HK-2 (cell line): ENCODE measurements at regions not wholly inside any gene's neighbourhood (a gene's known extent, or its start where the extent isn't known, plus 50 kb on each side); places are given as distances from the start of the nearest gene placed in this dataset.

Experiments used
- DNase-seq: peaks from one replicate; pipeline ENCODE4 v3.0.0-alpha.2; 2018; ENCODE audit not compliant: unreplicated experiment

DNA sequence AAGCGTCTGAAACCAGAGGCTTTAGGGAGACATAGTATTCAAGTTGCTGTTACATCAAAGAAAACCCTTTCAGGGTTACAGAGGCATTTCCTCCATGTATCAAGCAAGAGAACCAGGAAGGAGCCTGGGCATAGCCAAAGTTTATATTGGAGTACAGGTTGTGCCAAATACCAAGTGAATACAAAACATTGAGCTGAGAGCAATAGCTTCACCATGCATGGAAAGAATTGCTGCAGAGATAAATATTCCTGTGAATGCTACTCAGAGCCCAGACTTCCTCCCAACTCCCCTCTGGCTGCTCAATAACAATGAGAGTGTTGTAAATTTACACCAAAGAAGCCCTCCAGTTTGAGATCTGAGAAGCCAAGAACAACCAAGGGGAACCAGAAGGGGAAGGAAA, 618.9 kb downstream of the DHX35 start:
- DNase-seq, result no peak

DNA sequence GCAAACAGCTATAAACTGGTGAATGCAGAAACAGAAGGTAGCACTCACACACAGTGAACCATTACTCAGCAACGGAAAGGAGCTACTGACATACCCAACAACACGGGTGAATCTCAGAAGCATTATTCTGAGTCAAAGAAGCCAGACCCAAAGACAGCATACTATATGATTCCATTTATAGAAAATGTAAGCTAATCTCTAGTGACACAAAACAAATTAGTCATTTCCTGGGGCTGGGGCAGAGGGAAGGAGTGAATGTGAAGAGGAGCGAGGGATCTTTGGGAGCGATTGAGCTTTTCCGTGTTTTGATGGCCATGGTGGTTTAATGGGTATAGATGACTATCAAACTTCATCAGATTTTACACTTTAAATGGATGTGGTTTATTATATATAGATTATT, 614.6 kb downstream of the DHX35 start:
- no peak for DNase-seq

DNA sequence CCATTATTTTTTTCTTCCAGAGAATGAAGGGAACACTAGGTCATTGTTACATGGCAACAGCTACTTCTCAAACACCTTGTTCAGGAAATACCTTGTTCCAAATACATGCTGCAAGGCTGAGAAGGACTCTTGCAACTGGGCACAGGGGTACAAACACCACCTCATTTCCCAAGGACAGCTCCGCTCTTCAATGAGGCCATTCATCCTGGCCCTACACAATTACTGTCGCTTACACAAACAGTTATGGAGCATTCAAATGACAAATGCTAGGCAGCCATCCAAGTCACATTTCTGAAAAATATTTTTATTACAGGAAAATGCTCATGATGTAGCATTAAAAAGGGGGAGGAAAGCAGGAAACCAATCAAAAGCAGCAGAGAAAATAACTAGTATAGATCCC, 611.9 kb downstream of the DHX35 start:
- no peak for DNase-seq

DNA sequence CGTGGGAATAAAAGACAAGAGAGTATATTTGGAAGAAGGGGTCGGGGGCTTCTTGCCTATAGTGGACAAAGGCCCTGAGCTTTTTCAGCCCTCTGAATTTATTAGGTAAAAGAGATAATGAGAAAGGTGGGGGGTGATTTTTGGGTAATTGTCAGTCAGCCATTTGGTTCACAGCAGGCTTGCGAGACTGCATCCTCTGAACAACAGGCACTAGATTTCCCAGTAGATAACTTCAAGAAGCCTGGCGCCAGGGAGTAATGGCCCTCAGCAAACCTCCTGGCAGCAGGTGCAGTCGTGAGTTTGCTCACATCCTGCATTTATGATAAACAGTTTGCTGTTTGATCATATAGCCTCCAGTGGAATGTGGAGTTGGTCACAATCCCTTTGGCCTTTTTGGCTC, 609.0 kb downstream of the DHX35 start:
- DNase-seq, result no peak

DNA sequence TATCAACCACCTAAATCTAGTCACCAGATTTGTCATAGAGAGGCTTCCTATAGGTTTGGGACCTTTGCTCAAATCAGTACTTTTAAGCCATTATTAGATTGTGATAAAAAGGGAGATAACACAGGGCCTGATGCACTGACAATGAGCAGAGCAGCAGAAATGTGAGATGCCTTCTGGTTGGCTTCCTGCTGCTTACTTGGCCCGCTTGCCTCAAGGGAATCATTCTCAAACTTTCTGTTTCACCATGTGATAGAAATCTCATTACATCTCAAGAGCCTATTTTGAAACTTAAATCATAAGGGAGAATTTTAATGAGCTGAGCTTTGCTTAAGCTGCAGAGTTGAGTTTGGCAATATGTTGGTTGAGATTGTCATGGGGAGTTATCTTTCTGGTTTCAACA, 606.0 kb downstream of the DHX35 start:
- DNase-seq, result no peak

DNA sequence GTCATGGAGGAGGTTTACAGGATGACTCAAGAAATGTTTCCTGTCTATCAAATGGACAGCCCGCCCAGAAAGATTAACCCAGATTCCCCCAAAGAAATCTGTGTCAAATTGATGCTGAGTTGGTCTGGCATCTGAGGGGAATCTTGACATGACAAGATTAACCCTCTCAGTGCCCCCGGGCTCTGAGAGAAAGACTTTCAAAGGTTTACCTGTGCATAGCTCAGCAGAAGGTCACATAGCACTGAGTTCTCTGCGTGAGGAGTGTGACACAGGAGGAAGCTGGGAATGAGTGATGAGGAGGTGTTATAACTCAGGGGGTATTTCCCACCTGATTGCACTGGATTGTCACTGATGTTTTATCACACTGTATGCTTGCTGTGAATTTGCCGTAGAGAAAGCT, 601.2 kb downstream of the DHX35 start:
- no peak for DNase-seq

DNA sequence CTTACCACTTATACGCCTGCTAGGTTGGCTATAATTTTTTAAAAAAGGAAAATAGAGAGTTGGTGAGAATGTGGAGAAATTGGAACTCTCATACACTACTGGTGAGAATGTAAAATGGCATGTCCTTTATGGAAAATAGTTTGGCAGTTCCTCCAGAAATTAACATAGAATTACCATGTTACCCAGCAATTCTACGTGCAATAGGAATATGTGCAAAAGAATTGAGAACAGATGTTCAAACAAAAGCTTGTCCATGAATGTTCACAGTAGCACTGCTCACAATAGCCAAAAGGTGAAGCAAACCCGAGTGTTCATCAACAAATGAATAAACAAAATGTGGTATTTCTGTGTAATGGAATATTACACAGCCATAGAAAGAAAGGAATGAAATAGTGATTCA, 592.2 kb downstream of the DHX35 start:
- DNase-seq, result no peak

DNA sequence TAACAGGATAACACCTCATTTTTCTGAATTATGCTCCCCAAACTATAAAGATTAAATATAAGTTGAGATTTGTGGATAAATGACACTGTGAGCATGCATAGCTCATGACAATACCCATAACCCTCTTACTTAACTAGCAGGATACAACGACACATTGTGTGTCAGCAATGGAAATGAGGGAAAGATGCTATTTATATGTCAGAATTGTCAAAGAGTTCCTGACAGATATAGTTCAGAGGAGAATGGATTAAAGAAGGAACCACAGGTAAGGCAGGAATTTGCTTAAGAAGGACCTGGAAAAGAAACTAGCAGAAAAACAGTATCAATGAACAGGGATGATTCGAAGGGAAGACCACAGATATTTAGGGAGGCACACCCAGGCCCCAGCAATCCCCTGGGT, 591.0 kb downstream of the DHX35 start:
- DNase-seq, result no peak

DNA sequence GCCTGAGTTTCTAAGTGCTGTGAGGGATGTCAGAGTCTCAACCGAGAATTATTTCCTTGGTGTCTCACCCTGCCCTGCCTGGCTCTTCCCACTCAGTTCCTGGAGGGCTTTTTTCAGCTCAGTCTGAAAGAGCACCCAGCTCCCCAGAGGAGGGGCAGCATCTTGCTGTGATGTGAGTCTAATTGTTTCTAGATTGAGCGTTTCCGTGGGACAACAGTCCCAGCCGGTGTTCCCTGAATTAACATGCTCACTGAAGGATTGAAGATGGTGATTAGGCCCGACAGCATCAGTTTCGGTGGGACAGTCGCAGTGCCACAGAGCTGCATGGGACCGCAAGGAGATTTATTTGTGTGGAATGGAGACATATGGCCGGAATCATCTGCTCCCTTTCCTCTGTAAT, 587.6 kb downstream of the DHX35 start:
- no peak for DNase-seq

DNA sequence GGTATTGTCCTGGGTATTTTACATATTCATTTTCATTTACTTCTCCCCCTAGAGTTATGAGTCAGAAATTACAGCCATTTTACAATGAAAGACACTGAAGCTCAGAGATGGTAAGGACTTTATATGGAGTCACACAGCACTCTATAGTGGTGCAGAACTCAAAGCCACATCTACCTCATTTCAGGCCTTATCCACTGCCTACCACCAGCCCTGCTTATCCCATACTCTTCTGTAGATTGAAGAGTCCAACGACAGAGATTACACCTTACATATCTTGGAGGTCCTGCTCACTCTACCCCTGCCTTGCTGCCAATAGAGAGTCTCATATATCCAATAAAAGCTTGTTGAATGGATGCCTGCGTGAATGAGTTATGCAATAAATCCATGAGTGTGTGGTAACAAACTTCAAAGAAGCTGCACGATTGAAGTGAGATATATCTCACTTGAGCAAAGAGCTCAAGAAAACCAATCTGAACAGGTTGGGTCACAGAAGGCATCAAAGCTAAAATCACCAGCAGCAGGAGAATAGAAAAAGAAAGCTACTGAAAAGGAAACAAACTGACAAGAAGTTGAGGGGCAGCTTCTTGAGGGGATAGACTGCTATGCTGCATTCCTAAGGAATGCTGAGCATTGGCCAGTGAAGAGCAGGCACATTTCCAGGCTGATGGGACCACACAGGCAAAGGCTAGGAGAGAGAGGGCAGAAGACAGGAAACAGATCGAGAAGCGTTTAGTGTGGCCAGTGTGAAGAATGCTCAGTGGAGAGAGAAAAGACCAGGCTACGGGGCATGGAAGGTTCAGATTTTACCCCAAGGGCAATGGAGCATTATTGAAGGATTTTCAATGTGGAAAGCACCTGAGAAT, 585.6 kb downstream of the DHX35 start:
- no peak for DNase-seq

DNA sequence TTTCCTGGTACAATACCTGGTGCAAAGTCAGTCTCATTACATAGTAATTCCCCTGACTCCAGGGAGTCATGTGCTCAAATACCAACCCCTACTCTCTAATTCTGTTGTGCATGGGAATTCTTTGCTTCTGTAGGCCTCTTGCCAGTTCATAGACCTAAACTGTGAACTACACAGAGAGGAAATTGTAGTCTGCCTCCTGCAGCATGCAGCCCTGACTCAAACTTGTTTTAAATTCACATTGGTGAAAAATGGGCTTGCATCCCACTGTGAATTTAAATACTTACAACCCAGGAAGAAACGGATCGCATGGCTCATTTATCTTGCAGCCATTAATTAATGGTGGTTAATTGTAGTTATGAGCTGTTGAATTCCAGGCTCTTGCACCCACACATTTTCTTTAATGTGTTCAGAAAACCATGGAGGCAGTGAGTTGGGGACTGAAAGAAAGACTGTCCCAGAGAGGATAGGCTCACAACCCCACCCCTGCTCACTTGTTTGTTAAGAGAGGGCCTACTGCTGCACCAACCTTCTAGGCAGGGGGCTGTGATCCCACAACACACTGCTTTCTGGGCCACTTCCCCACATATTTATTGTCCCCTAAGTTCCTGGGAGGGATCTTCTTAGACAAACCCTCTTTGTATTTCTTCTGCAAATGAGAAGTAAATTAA, 579.1 kb downstream of the DHX35 start:
- no peak for DNase-seq

DNA sequence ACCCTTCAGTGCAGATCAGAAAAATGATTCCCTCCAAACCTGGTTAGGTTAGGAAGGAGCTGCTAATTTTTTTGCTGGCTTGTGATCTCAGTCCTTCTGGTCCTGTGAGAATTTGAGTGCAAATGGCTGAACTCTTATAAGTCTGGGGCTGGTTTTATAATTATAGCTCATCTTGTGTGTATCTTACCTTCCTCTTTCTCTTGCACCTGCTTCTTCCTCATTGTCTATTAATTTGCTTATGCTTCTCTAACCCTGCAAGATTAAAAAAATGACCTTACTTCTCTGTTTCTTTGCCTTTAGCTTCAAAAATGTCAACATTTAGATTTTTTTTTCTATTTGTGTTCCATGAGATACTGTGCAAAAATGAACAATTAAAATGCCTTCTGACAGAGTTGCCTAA, 576.2 kb downstream of the DHX35 start:
- DNase-seq, result no peak

DNA sequence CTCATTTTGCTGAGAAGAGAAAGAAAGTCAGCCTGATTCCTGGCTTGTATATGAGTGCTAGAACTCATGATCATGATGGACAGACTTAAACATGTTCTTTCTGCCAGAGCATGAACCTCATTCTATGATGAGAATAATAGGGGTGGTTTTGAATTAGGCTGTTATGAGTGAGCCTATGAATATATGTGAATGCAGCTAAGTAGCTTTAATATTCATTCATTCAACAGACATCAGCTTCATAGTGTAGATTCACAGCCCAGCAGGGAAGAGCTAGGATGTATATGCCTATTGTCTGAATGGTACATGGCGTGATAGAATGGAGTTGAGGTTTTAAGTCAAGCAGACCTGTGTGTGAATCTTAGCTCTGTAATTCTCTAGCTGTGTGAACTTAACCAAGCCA, 573.2 kb downstream of the DHX35 start:
- DNase-seq, result no peak

DNA sequence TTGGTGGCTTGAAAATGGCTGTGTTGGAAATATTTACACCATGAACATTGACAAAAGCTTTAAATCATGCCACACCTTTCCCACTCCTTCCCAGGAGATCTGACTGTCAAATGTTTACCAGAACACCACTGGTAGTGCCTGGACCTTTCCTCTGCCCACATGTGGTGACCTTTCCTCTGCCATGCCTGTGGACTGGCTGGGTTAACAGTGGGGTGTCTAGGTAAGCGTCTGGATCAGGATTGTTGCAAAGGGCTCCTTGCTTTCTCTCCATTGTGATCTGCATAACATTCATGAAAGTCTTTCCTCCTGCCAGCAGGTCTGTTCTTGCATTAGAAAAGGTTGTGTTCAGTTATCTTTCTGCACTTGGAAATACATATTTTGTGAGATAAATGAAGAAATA, 572.7 kb downstream of the DHX35 start:
- no peak for DNase-seq

DNA sequence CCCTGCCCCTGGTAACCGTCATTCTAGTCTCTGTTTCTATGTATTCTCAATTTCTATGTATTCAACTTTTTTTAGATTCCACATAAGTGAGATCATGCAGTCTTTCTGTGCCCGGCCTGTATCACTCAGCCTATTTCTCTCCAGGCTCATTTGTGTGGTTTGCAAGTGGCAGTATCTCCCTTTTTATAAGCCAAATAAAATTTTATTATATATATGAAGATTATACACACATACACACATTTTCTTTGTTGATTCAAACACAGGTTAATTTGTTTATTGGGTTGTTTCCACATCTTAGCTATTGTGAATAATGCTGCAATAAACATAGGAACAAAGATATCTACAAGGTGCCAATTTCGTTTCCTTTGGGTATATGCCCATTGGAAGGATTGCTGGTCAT, 571.7 kb downstream of the DHX35 start:
- DNase-seq, result no peak

DNA sequence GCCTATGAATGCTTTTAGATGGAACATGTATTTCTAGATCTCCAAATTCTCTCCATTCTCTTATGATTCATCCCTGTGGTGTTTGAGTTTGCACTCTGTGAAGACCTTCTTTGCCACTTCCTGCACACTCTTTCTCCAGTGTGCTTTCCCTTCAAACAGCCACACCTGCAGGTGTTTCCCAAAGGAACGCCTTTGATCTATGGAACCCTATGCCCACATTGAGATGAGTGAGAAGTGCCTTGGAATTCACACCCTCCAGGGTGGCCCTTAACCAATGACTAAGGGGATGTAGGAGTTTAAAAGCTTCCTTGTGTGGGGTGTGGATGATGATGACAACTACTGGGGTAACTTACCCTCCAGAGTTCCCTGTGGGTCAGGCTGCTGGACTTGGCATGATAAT, 570.1 kb downstream of the DHX35 start:
- DNase-seq, result no peak

DNA sequence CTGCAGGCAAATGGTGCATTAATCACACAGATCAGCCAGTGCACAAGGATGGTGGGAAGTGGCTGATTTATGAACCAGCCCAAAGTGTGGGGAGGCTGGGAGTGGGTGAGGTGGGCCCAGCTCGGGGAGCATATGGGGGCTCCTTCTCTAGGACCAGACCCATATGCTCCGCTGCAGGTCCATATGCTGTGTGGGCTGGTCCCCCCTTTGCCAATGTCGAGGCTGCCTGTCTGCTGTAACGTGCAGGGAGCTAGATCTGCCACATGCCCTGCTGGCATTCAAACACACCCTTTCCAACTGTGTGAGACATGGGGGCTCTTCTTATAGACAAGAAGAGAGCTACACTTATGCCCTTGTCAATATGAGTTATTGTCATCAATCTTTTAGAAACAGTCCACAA, 566.3 kb downstream of the DHX35 start:
- DNase-seq, result no peak

DNA sequence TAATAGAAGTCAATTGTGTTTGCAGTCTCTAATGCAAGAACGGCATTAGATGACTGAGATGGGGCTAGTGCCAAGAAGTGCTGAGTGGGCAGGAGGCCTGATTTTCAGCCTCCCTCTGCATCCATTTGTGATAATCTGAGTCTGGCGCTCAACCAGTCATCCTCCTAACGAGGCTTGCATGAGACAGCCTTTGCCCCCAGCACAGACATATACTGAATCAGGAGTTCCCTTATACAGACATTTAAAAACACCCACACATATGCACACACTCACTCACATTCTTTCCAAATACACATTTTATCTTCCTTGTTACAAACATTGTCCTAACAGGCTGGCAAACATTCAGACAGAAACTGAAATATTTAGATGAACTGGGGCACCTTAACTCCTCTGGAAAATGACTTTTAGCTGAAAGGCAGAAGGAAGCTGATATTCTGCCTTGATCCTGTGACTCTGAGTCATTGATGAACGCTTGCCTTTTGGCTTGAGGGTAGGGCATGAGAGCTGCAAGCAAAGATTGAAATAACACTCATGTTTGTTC, 562.3 kb downstream of the DHX35 start:
- DNase-seq, result no peak

DNA sequence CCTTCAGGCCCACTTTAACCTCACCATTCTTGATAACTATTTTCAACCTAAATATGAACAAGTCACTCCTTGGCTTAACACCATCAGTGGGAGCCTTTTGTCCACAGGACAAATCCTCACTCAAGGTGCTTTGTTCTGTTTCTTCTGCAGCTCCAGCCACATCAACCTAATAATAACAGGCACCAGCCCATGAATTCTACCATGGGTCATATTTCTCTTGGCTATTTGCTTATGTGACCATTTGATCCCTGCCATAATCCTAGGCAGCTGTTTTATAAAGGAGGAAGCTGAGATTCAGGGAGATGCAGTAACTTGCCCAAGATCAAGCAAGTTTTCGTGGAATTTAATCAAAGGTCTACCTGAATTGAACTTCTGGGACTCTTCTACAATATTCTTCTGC, 561.3 kb downstream of the DHX35 start:
- DNase-seq, result no peak

DNA sequence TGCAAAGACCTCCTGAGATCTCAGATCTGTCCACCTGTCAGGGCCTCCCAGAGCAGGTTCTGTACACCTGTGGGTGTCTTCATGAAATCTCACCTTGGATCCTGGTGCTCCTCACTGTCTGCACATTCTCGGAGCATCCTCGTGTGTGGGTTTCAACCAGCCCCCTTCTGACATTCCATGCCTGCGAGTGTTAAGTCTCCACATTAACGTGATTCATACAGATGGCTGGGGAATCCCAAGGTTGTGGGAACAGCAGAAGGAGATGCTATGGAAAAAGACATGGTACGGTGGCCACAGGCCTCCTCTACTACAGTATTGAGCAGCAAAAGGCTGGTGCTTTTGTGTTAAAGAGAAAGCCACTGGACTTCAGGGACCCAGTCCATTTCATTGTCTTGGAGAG, 556.5 kb downstream of the DHX35 start:
- DNase-seq, result no peak

DNA sequence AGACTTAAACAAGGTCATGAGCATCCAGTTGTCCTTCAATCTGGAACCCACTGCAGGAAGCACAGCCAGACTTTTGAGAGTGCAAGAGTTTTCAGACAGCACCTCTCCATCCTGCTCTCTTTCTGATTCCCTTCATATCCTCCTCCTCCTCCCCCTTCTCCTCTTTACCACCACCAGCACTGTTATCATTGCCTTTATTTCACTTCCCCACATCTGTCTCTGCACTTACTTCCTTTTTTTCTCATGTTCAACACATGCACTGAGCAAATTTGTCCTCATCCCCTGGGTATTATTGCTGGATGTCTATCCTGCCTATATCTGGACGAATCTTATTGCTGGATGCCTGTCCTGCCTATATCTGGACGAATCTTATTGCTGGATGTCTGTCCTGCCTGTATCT, 554.8 kb downstream of the DHX35 start:
- no peak for DNase-seq

DNA sequence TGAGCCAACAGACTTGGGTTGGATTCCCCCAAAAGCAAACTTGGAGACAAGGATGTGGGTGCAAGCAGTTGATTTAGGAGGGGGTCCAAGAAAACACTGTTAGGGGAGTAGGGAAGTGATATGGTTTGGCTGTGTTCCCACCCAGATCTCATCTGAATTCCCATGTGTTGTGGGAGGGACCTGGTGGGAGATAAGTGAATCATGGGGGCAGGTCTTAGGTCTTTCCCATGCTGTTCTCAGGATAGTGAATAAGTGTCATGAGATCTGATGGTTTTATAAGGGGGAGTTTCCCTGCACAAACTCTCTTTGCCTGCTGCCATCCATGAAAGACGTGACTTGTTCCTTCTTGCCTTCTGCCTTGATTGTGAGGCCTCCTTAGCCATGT, 542.6 kb downstream of the DHX35 start:
- DNase-seq, result no peak

DNA sequence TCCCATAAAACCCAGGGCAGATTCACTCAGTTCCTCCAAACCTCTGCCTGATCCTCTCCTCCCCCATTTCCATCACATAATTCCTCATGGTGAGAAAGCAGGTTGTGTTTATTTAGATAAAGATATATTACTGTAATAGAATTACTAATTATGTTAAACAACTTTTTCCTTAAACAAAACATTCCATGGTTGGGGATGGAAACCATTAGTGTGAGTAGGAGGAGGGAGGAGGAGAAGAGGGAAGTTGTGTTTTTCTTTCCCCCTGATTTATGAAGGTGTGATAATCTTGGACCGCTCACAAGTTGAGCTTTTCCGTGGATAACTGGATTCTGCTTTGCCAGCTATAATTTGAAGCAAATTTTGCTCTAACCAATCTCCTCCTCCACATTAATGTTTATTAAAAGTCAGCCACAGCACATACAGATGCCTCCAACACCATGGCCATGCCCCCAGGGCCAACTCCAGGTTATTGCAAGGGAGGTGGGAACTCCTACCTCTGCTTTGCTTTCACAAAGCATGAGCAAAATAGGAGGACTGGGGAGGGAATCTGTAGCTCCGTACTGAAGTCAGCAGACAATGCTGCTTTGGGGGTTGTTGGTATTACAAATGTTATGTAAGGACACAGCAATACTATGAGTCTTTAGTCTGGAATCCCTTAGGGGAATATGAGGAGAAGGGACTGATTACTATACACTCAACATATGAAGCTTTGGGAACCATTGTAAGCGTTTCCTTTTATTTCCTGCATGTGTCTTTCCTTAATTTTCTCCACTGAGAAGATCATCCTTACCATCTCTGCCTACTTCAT, 542.0 kb downstream of the DHX35 start:
- no peak for DNase-seq
